NCI-H1436 (cell line): ENCODE measurements at regions not wholly inside any gene's neighbourhood (a gene's known extent, or its start where the extent isn't known, plus 50 kb on each side); places are given as distances from the start of the nearest gene placed in this dataset.

ENCODE experiments used
- DNase-seq: peaks from one replicate; lab custom pipeline; 2025; lab: John Stamatoyannopoulos, UW

DNA sequence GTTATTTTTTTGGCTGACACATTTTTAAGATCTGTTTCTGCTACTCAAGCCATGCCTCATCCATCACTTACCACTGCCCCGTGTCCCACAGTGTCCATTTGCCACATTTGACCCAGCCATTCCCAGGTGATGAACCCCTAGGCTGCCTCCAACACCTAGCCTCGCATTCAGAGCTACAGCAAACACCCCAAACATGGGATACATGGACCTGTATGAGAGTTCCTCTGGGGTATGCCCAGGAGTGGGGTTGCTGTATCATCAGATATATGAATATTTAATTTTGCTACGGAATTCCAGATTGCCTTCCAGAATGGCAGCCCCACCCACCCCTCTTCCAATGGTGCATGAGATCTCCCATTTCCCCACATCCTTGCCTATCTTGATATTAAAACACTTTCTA, 190.1 kb upstream of the RNF32 start:
- DNase-seq: no peak

DNA sequence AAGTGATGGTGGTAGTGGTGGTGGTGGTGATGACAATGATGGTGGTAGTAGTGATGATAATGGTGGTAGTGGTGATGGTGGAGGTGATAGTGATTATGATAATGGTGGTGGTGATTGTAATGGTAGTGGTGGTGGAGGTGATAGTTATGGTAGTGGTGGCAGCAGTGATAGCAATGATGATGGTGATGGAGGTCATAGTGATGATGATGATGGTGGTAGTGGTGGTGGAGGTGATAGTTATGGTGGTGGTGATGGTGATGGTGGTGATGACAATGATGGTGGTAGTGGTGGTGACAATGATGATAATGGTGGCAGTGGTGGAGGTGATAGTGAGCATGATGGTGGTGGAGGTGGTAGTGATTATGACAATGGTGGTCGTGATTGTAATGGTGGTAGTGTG, 191.7 kb upstream of the RNF32 start:
- no peak for DNase-seq

DNA sequence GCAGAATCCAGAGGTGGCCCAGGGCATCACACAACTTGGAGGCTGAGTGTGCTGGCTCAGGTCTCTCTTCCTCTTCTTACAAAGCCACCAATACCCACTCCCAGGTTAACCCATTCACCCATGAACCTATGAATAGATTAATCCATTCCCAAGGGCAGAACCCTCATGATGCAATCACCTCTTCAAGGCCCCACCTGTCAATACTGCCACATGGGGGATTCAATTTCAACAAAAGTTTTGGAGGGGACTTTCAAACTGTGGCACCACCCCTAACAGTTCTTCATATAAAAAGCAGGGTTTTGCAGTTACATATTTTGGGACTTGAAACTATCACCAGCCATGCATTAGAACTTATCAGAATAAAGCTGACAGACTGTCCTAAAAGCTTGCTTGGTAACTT, 193.6 kb upstream of the RNF32 start:
- no peak for DNase-seq

DNA sequence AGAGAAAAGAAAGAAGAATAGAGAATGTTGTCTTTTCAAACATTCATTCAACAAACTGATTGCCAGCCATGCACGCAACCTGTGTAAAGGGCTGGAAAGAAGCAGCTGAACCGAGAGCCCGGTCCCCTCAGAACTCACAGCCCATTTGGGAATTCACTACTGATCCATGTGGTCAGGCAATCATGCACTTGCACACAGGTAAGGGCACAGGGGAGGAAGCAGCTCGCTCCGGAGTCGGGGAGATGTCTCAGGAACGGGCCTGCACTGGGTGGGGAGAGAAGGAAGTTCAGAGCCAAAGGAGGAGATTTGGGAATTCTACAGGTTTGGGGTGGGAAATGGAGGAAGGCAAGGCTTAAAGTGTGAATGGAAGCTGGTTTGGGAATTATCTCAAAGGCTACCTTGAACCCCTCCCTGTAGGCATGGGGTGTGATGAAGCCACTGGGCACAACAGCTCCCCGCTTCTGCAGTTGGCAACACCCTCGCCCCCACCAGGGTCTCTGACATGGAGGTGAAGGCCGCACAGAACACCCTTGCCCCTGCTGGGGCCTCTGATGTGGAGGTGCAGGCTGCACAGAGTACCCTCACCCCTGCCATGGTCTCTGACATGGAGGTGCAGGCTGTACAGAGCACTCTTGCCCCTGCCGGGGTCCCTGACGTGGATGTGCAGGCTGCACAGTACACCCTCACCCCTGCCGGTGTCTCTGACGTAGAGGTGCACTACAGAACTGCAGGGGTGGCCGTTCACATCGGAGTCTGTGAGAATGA, 194.4 kb upstream of the RNF32 start:
- no peak for DNase-seq

DNA sequence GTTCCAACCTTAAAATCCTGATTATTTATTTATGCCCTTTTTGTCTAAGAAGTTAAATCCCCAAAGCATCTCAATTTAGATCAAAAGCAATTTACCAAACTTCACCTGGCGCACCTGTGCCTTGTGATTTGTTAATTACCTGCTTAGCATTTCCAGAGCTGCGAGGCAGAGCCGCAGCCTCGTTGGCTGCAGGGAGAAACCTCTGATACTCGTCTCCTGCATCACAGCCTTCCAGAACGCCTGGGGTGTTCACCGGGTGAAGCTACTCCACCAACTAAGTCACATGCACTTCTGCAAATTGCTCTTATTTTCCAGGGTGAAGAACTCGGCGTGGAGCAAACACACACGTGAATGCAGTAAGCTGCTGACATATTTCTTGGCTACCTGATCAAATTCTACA, 198.1 kb upstream of the RNF32 start:
- DNase-seq: no peak

DNA sequence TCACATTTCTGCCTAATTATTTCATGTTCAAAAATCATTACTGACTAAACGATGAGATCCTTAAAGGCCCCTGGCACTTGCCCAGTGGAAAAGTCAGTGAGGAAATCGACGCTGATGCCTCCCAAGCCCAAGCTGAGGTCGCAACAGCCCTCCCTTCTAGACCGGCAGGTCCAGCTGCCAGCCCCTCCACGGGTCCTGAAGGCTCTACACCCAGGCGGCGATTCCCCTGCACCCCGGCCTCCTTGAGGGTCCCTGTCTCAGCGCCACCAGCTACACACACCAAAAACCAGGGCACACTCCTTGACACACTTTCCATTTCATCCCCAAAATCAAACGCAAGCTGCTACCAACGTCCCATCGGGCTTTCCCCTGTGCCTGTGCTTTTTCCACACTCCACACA, 200.1 kb upstream of the RNF32 start:
- DNase-seq: no peak

DNA sequence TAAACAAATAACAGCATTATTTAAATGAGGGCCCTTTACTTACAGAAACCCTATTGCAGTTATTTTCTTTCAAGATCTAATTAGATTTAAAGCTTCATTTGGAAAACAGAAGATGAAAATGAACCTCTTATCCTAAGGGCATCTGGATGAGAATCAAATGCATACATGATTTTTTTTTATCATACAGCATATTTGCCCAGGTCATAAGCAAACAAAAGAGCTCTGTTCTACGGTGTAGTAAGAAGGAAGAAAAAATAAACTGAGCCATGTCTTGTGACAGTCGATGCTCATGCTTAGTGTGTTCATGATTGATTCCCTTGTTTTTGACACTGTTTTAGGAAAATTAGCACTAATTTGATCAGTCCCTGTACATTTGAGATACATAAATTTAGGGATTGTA, 202.6 kb upstream of the RNF32 start:
- no peak for DNase-seq

DNA sequence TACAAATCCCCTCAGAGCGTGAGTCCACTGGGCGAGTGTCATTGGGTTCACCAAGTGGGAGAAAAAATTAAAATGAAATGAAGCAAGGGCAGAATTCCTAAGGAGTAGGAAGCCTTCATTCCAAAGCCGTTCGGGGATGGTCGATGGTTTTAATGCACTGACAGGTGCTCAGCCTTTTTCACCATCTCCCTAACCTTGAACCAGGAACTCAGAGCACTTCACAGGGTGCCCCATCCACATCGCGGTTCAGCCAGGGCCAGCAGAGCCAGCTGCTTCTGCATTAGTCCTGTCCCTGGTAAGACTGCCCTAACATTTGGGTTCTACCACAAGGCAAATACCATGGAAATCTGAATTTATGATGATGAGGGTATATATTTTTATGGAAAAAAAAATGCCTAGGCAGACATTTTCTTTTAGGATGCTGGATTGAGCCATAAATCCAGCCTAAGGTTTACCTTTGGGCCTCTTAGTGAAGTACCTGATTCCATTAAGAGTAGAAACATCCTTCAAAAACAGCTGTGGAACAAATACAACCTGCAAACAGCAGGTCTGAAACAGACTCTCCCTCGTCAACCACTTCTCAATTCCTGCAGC, 203.5 kb upstream of the RNF32 start:
- no peak for DNase-seq

DNA sequence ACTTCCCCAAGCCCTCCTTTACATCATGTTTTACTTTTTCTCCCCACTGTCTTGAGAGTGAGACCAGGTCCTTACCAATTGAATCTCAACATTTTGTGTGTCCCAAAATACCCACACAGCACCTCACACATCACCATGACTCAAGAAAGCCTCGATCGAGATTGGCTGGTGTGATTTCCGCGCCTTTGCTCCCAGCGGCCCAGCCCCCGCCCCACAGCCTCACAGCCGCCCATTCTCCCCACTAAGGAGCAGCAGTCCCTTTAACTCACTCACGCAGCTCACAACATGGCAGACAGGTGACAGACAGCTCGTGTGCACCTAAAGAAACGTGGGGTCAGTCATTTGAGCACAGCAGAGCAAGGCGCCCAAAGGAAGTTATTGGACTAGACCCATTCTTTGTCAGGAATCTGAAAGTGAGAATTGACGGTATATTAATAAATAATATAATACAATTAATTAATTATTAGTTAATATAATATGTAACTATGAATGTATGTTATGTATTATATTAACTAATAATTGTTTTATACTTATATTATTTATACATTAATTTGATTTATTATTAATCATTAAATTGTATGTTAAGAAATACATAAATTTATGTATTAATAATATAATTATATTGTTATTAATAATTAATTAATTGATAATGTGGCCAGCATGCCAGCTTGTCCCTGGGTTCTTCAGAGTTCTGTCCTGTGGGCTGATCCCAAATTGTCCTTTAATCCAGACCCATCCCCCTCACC, 204.9 kb upstream of the RNF32 start:
- DNase-seq: no peak

DNA sequence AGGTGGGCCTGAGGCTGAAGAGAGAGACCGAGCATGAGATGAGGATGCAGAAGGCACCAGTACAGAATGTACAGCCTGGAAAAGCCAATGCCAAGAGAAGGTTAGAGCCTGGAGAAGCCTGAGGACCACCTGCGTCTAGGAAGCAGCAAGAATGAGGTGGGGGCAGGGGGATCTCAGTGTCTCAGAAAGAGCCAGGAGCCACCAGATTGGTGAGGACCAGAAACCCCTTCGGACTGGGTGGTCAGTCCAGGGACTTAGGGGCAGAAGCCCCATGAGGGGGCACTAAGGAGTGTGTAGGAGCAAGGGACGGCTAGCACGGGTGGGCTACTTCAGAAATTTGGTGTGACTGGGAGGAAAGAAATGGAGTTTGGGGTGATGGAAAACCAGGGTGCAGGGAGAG, 205.9 kb upstream of the RNF32 start:
- no peak for DNase-seq

DNA sequence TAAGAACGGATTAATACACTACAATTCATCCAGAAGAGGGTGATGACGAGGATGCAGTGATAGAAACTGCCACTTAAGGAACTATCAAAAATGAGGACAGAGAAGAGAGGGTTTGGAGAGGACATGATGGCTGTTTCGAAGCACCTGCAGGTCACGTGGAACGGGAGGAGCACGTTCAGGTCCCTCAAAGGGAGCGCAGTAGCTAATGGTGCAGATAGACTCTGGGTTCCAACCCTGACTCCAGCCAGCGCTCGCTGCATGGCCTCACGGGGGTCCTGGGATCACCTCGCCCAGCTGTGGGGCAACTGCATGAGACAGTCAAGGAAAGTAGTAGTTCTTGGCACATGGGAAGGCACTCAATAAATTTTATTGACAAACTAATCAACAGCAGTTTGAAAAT, 208.6 kb upstream of the RNF32 start:
- no peak for DNase-seq

DNA sequence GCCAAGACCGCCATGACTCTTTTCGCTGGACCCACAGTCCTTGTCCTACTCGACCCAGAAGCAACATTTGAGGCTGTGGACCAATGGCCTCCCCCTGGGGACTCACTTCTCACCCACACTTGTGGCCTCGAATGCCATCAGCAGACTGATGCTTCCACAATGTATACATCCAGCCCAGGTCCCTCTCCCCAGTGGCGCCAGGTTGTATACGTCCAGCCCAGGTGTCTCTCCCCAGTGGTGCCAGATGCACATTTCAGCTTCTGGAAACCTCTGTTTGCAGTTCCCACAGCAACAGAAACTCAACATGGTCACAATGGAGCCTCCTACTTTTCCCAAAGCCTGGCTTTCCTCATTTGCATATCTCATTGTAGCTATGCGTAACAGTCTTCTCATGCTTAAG, 210.5 kb upstream of the RNF32 start:
- DNase-seq: no peak

DNA sequence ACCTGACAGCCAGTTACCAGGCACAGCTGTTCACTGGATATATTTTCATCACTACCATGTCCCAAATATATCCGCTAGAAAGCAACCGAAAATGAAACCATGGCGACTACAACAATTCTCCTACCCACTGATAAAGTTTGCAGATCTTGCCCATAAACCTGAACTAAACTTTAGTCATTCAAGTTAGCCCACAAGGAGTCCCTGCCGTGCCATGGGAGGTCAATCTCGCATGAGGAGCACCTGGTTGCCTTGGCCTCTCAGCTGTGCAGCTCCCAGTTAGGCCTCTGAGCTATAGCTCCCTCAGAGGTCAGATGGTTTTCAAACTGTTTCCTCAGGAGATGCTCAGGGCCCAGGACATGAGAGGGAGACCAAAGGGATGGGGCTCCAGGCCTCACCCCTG, 211.1 kb upstream of the RNF32 start:
- no peak for DNase-seq

DNA sequence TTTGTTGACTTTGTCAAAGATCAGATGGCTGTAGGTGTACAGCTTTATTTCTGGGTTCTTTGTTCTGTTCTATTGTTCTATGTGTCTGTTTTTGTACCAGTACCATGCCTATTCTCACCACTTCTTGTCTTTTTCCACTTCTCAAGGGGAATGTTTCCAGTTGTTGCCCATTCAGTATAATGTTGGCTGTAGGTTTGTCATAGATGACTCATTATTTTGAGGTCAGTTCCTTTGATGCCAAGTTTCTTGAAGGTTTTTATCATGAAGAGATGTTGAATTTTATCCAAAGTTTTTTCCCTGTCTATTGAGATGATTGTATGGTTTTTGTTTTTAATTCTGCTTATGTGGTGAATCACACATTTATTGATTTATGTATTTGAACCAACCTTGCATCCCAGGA, 216.7 kb upstream of the RNF32 start:
- DNase-seq: no peak

DNA sequence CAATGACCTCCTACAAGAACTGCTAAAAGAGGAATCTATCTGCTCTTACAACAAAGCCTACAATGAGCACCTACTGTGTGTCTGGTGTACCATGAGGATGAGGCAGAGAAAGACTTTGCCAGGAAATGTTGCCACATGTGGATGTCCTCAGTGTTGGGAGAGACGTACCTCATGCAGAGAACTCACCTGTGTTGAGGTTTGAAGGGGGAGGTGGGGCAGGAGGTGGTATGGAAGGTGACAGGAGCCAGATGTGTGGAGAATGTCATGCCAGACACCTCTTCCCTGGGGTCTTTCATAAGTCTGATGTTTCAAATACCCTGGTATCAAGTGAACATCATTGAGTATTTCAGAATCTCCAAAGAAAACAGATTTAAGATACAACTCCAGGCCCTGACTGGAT, 220.1 kb upstream of the RNF32 start:
- DNase-seq: no peak

DNA sequence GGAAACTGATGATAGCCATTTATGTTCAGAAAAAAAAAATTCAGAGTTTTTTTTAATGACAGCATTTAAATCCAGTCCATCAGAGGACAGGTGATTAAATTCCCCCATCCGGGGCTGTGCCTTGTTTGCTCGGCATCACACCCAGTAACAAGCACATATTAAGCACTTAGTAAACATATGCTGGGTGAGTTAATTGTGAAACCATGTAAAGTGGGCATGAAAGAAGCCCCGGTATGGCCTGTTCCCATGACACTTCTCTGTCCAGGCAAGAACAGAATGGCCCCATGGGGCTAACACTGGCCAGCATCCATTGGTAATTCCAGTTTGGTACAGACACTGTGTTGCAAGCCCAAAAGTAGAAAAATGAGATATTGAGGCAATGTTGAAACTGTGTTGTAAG, 220.8 kb upstream of the RNF32 start:
- DNase-seq: no peak

DNA sequence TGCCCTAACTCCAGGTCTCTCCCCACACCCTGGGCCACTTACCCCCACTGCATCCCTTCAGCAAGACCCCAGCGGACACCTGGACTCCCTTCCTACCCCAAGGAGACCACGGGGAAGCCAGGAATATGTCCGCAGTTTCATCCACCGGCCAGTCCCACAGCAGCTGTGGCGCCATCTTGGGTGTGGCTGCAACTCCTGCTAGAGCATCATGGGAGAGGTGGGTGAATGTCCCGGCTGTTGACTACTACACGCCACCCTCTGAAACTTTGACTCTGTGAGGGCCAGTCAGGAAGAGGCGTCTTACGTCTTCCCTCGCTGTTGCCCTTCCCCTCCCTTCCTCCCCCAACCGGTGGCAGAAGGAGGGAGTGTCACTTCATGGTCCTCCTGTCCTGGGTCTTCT, 238.3 kb upstream of the RNF32 start:
- DNase-seq: no peak

DNA sequence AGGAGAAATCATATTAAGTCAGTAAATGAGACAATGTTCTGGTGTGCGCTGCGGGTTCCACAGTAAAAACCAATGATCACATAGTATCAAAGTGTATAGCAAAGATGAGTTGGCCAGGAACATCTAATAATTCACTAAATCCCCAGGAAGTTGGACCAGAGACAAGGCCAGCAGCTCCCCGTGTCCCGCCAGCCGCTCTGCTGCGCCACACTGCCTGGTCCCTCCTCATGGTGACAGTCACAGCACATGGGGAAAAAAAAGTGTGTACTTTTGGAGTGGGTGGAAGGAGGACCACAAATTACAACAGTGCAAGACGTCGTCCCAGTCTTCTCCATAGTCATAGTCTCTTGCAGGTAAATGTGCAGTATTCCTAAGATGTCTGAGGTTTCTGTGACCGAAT, 239.0 kb upstream of the RNF32 start:
- DNase-seq: no peak

DNA sequence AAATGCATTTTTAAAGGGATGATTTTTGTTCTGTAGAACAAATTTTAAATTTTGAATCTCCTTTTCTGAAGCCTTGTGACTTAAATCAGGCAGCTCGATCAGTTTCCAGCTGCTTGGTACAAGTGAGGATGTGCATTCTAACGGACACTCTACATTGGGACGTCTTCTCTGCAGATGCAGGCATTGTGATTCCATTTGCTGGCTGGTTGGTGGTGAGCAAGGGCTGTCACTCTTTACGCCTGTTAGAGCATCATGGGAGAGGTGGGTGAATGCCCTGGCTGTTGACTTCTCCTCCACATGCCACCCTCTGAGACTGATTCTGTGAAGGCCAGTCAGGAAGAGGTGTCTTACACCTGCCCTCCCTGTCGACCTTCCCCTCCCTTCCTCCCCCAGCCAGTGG, 240.5 kb upstream of the RNF32 start:
- DNase-seq: no peak

DNA sequence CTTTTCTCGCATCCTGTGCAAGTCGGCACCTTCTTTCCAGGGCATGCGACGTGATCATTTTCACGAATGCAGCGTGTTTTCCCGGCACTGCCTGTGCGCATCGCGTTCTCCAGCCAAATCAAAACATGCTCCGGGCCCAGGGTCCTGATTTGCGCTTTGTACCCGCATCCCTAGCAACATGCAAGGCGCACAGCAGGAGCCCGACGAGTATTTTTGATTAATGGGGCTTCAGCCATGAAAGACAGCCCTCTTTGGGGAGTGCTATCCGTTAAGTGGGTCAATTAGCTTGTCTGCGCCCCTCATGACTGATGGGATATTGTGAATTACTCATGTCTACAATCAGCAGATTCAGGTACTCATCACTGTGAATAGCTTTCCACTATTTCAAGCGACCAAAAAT, 243.3 kb upstream of the RNF32 start:
- DNase-seq: no peak

DNA sequence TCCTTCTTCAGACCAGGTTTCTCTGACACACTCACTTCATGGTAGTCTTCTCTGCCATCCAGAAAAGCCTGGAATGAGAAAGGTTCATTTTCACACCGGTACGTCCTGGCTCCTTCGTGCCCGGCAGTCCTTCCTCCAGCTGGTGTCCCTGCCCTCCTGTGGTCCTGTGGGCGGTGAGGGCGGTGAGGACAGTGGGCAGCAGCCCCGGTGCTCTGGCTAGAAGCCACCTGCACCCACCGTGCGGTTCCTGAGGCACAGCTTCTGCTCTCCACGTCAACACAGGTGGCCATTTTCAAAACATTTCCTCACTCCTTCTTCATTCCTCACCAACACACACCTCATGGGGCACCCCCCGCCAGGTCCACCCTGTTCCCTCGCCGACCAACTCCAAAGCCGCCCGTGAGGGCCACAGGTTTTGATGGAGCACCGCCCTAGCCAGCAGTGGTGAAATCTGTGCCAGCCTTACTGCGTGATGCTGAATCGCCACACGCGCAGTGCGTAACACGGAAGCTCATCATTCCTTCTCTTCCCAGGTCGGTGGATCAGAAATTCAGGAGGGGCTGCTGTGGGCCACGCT, 251.4 kb upstream of the RNF32 start:
- no peak for DNase-seq

DNA sequence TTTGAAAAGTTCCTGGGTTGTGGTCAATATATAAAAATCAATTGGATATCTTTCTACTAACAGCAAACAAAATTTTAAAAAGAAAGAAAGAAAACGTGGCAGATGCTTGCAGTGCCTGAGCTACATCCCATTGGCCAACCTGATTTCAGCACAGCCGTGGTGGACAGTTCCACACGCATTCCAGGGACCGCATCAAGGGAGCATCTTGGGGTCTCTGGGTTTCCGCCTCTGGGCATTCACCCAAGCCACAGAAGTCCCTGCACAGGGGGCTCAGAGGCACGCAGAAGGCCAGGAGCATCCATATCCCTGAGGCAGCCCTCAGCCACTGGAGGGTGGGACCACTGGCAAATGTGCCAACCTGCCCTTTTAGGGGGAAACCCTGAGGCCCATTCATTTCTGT, 254.5 kb upstream of the RNF32 start:
- DNase-seq: no peak

DNA sequence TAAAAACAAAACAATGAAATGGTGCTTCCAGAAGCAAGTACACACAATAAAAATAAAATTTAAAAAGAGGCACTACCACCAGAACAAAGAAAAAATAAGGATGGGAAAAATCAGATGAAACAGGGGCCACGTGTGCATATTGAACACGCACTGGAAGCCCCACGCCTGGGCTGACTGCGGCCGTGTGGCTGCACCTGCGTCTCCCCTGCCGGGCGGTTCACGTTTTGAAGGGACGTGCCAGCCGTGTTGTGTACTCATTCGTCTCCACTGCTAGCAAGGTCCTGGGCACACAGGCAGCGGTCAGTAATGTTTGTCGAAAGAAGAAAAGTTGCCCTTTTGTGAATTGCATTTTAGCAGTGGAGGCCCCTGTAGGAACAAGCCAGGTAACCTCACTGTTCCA, 255.9 kb upstream of the RNF32 start:
- no peak for DNase-seq
